Stimulated activated CD8-positive, alpha-beta memory T cell treated with anti-CD3 and anti-CD28 coated beads, Interleukin-15, amount 100 ng/mL, for 4 hours (primary cell): ENCODE measurements at regions not wholly inside any gene's neighbourhood (a gene's known extent, or its start where the extent isn't known, plus 50 kb on each side); places are given as distances from the start of the nearest gene placed in this dataset.

ENCODE experiments used
- DNase-seq, 2 donors: peaks; one replicate each; pipeline ENCODE4 v3.0.0-alpha.2; 2020; ENCODE audit warnings: low read depth in 2 of 2

DNA sequence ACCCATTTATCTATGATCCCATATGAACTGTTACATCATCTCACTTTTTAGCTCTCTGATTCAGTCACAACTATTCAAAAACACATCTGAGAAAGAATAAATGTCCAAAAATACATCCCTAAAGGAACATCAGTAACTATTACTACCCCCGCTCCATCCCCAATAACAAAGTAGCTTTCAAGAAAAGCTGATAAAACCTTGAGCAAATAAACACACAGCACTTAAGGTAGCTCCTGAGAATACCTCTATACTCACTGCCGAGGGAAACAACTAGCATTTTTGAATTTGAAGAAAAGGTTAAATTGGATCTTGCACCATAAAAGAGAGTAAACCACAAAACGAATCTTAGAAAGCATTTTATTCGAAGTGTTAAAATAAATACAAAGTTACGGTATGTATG is 63.4 kb downstream of the PMAIP1 start:
- DNase-seq, result no peak

DNA sequence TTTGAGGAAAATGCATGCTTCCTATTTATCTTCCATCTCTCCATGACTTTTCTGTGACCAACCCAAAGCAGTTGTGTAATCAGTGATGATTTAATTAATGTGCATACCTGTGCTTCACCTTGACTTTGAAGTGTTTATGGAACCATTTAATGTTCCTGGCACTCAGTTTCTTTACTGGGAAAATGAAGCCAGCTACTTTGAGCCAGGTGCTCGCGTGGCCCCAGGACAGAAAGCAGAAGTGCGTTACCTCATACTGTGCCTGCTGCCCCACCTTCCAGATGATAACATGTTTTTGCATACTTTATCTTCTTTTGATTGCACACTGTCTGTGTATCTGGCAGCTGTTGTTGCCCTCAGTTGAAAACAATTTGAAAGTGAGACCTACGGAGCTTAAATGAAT is 61.3 kb downstream of the PMAIP1 start:
- no peak for DNase-seq

DNA sequence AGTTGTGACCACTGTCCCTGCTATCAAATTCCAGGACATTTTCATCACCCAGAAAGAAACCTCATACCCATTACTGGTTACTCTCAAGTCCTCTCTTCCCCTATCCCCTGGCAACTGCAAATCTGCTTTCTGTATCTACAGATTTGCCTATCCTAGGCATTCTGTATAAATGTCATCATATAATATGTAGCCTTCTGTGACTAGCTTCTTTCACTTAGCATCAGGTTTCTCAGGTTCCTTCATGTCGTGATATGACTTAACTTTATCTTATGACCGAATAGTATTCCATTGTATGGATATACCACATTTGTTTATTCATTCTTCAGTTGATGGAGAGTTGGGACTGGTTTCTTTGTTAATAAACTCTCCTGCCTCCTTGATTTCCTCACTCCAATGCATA is 60.5 kb downstream of the PMAIP1 start:
- DNase-seq, result no peak

DNA sequence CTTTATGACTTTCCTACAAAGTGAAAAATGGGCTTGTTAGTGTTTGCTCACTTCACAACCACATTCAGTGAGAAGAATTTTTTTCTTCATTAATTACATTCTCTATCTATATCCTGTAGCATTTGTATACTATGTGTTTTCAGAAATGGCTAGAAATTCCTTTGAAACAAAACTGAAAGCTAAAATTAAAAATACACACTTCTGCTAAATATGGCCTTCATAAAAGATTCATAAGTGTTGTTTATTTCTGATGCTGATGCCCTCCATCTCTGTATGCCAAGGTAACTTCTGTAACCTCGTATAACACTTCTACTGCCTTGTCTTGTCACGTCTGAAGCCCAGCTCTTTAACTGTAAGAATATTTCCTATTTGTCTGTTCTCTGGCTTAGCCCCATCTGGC is 59.8 kb downstream of the PMAIP1 start:
- no peak for DNase-seq

DNA sequence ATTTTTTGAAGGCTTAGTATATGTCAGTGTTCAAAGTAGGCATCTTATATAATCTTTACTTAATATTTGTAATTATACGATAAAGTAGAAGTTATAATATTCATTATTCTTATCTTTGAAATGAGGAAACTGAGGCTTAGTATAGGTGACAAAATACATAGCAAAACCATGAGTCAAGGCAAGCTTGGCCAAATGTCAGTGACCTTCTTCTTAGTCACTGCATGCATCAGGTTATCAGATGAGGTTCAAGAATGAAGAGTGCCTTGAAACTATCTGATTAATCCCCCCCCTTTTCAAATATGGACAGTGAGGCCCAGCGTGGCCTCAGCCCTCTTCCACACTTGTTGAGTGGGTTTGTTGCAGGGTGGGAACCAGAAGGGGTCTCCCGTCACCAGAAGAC is 59.3 kb downstream of the PMAIP1 start:
- no peak for DNase-seq

DNA sequence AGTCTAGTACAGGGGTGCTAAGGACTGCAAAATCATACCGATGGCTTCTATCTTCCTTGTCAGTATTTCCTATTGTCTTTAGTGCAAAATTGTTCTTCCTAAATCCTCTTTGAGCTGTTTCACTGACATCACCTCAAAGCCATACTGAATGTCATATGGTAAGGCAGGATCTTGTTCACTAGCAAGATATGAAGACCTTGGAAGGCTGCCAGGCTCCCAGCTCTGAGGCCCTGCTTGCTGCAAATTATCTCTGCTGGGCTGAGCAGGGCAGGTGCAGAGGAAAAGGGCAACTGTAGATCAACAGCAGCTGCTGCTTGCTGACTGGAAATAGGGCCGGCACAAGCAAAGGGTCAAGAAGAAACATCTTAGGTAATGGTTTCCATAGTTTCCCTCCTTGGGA is 58.2 kb downstream of the PMAIP1 start:
- DNase-seq, result no peak

DNA sequence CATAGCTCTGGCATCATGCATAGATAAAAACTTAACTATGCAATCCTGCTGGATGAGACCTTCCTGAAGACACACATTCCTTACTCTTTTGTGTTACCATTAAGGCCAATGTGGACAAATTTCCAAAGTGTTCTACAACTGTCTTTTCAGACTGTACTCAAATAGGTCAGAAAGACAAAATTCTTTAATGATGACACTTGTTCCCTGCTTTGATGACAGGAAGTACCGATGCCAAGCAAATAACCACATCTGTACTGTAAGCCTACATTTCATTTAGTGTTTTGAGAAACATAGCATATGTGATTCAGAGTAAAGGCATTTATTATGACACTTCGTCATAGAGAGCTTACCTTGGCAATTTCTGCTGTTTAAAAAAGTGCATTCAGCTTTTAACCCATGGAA is 55.0 kb downstream of the PMAIP1 start:
- no peak for DNase-seq

DNA sequence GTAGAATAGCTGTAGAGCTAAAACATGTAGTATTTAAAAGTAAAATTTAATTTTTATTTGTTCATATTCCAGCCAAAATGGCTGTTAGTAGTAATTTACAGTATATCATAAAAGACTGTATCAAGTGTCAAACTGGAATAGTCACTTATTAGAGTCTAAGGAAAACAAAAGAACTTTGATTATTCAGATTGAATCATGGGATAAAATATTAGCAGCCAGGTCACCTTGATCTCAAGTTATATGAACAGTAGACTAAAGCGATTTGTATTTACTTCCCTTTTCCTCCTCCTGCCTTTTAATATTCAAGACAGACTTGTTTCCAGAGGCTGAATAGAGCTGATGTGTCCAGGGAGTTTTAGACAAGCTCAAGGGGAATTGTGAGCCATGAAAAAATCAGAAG is 54.4 kb downstream of the PMAIP1 start:
- DNase-seq, result no peak
